GM23338 (cell line): ENCODE measurements at regions not wholly inside any gene's neighbourhood (a gene's known extent, or its start where the extent isn't known, plus 50 kb on each side); places are given as distances from the start of the nearest gene placed in this dataset.
"Not testable (repeated sequence)": the region's sequence is repeated elsewhere in the genome, so short reads cannot be mapped to it uniquely, and the experiment has no call there.

Experiments
- ATAC-seq: fragments of 200-7000 bp; cut with Tn5 transposase; 3 replicates; pipeline ENCODE4 v1.9.1; 2020
- DNase-seq: peaks from one replicate; pipeline ENCODE4 v3.0.0-alpha.2; 2015; ENCODE audit warnings: low spot score
- H2AFZ ChIP-seq: fragments of 200-600 bp; sonication (generic); 2 replicates; pipeline ENCODE4 v1.8.0; 2016; ENCODE audit warnings: antibody characterized with exemption, mild to moderate bottlenecking, moderate library complexity
- H3F3A ChIP-seq: fragments of 200-600 bp; sonication (generic); replicated peaks from 2 replicates; pipeline ENCODE4 v1.8.0; 2017; ENCODE audit warnings: antibody characterized with exemption, mixed run types, low read depth
- H3K27ac ChIP-seq: fragments of 200-600 bp; sonication (generic); 2 replicates; pipeline ENCODE4 v1.6.1; 2016; ENCODE audit warnings: low read depth
- H3K27me3 ChIP-seq: fragments of 200-600 bp; sonication (generic); 2 replicates; pipeline ENCODE4 v1.8.0; 2016; ENCODE audit warnings: mild to moderate bottlenecking, mixed run types, moderate library complexity; ENCODE audit not compliant: insufficient read depth
- H3K36me3 ChIP-seq: fragments of 200-600 bp; sonication (generic); 2 replicates; pipeline ENCODE4 v1.8.0; 2016; ENCODE audit warnings: mild to moderate bottlenecking; ENCODE audit not compliant: insufficient read depth
- H3K4me1 ChIP-seq: fragments of 200-600 bp; sonication (generic); 2 replicates; pipeline ENCODE4 v1.8.0; 2016; ENCODE audit warnings: mild to moderate bottlenecking, moderate library complexity; ENCODE audit not compliant: insufficient read depth
- H3K4me2 ChIP-seq: fragments of 200-600 bp; sonication (generic); 2 replicates; pipeline ENCODE4 v1.7.1; 2017; ENCODE audit warnings: mixed run types
- H3K4me3 ChIP-seq: fragments of 200-600 bp; sonication (generic); 2 replicates; pipeline ENCODE4 v1.6.1; 2016; ENCODE audit warnings: mixed run types
- H3K79me2 ChIP-seq: fragments of 200-600 bp; sonication (generic); replicated peaks from 2 replicates; pipeline ENCODE4 v1.8.0; 2017; ENCODE audit warnings: mild to moderate bottlenecking; ENCODE audit not compliant: insufficient read depth
- H3K9me2 ChIP-seq: fragments of 200-600 bp; sonication (generic); 2 replicates; pipeline ENCODE4 v1.8.0; 2017; ENCODE audit not compliant: insufficient read depth
- H4K20me1 ChIP-seq: fragments of 200-600 bp; sonication (generic); replicated peaks from 2 replicates; pipeline ENCODE4 v1.8.0; 2017; ENCODE audit warnings: mild to moderate bottlenecking; ENCODE audit not compliant: insufficient read depth
- H3K27ac Mint-ChIP-seq: 2 replicates; pipeline ENCODE4 v1.8.0; 2020; ENCODE audit warnings: inconsistent platforms, mild to moderate bottlenecking, moderate library complexity, mixed read lengths
- H3K27me3 Mint-ChIP-seq: 3 replicates; pipeline ENCODE4 v1.8.0; 2022; ENCODE audit warnings: low read depth, mild to moderate bottlenecking, moderate library complexity, mixed read lengths, inconsistent platforms; ENCODE audit not compliant: insufficient read depth, poor library complexity
- H3K36me3 Mint-ChIP-seq: 3 replicates; pipeline ENCODE4 v1.8.0; 2021; ENCODE audit warnings: low read depth, mild to moderate bottlenecking, inconsistent platforms, moderate library complexity, mixed read lengths
- H3K4me1 Mint-ChIP-seq: 3 replicates; pipeline ENCODE4 v1.8.0; 2020; ENCODE audit warnings: mild to moderate bottlenecking, inconsistent platforms, mixed read lengths
- H3K4me3 Mint-ChIP-seq: 3 replicates; pipeline ENCODE4 v1.8.0; 2021; ENCODE audit warnings: moderate library complexity, mild to moderate bottlenecking, inconsistent platforms, mixed read lengths
- H3K9me3 Mint-ChIP-seq: 3 replicates; pipeline ENCODE4 v1.8.0; 2020; ENCODE audit warnings: moderate library complexity, mild to moderate bottlenecking, inconsistent platforms, mixed read lengths
- CTCF ChIP-seq, 2 experiments: fragments of 200-600 bp in 1 of 2; sonication (generic) in 1 of 2; conservative IDR thresholded peaks; 2 replicates each; pipeline versions ENCODE4 v1.5.1 to v1.6.1; 2016 to 2017; ENCODE audit warnings: antibody characterized with exemption in 2 of 2, low read depth in 2 of 2, mild to moderate bottlenecking in 2 of 2, moderate library complexity in 1 of 2
- STAT1 ChIP-seq: IDR thresholded peaks from one replicate; pipeline ENCODE4 v1.6.1; 2016; ENCODE audit warnings: antibody characterized with exemption; ENCODE audit not compliant: unreplicated experiment

- not testable (repeated sequence) for H3K4me1 ChIP-seq, H2AFZ ChIP-seq, H3K36me3 ChIP-seq, H3K27ac Mint-ChIP-seq, H3K27me3 Mint-ChIP-seq, ATAC-seq, H3K27ac ChIP-seq, H4K20me1 ChIP-seq, H3K4me1 Mint-ChIP-seq, H3K79me2 ChIP-seq, H3F3A ChIP-seq, H3K9me3 Mint-ChIP-seq, H3K4me2 ChIP-seq, H3K9me2 ChIP-seq, H3K36me3 Mint-ChIP-seq, H3K27me3 ChIP-seq
- peak; percentile 54 for DNase-seq
- H3K4me3 ChIP-seq: peak overlapping the region; percentile 40; the same call in 1 of the 2 replicates
- peak in 1 of 2 experiments; percentile 44; a peak in 1 of 4 replicates for TF ChIP-seq CTCF (conservative IDR thresholded peaks at IDR 0.05; ENCODE audit: low read depth in 2 of 2)
- H3K4me3 Mint-ChIP-seq: peak overlapping the region; percentile 39; the same call in 2 of the 3 replicates
These were observed 325.4 kb downstream of the PPP1R3A start for GRCh38 chr7:113593455-113593854.

GRCh38 chr7:113592924-113593323, 325.9 kb downstream of the PPP1R3A start:
- H3K27ac Mint-ChIP-seq, H3K4me1 Mint-ChIP-seq, H4K20me1 ChIP-seq, H3K9me2 ChIP-seq, H3K27ac ChIP-seq, H3K36me3 ChIP-seq, H3K27me3 Mint-ChIP-seq, H3K36me3 Mint-ChIP-seq, ATAC-seq, H3K79me2 ChIP-seq, H3K27me3 ChIP-seq, DNase-seq, H3K4me2 ChIP-seq, H3F3A ChIP-seq, H3K4me1 ChIP-seq, H3K9me3 Mint-ChIP-seq: not testable (repeated sequence)
- Histone ChIP-seq H2AFZ (0 out of 2 replicates have a peak overlapping the region, but pooled peaks have one; percentile 59), H3K4me3 (peak overlapping the region; percentile 40; the same call in 1 of the 2 replicates)
- H3K4me3 Mint-ChIP-seq: peak overlapping the region; percentile 53; the same call in 1 of the 3 replicates

- ATAC-seq (no peak), DNase-seq (no peak)
- H3K4me2 ChIP-seq: no peak overlapping the region
- Mint-ChIP-seq H3K9me3 (no peaks in the 10 kb centered on the region), H3K4me1 (no peaks in the 10 kb centered on the region), H3K27me3 (no peaks in the 10 kb centered on the region), H3K36me3 (no peaks in the 10 kb centered on the region), H3K4me3 (no peak overlapping the region), H3K27ac (no peak overlapping the region)
- no peaks in the 10 kb centered on the region for H3K9me2 ChIP-seq
- no peaks in the 10 kb centered on the region for H3K4me1 ChIP-seq
- TF ChIP-seq STAT1: no peak
- no peak overlapping the region for H2AFZ ChIP-seq
- no peaks in the 10 kb centered on the region for H3F3A ChIP-seq
- H3K36me3 ChIP-seq: no peaks in the 10 kb centered on the region
- no peaks in the 10 kb centered on the region for H4K20me1 ChIP-seq
- no peaks in the 10 kb centered on the region for H3K79me2 ChIP-seq
- H3K27ac ChIP-seq: no peak overlapping the region
- H3K27me3 ChIP-seq: no peaks in the 10 kb centered on the region
- H3K4me3 ChIP-seq: no peak overlapping the region
These were observed 336.3 kb downstream of the PPP1R3A start for GRCh38 chr7:113582471-113582870.

- H3F3A ChIP-seq, H3K9me3 Mint-ChIP-seq, DNase-seq, H3K9me2 ChIP-seq, H3K27me3 Mint-ChIP-seq, H3K4me2 ChIP-seq, H3K36me3 Mint-ChIP-seq, H3K4me3 ChIP-seq, H2AFZ ChIP-seq, ATAC-seq, H3K4me1 ChIP-seq, H3K79me2 ChIP-seq, H3K36me3 ChIP-seq, H4K20me1 ChIP-seq, H3K4me1 Mint-ChIP-seq, H3K27ac Mint-ChIP-seq, H3K4me3 Mint-ChIP-seq, H3K27ac ChIP-seq: not testable (repeated sequence)
- peaks cover 62% of the 10 kb centered on the region for H3K27me3 ChIP-seq
These were observed 355.6 kb downstream of the PPP1R3A start for GRCh38 chr7:113563257-113563656.
